SH-SY5Y (cell line): ENCODE measurements at regions not wholly inside any gene's neighbourhood (a gene's known extent, or its start where the extent isn't known, plus 50 kb on each side); places are given as distances from the start of the nearest gene placed in this dataset.

Experiments
- GATA2 ChIP-seq: IDR thresholded peaks from 2 replicates; pipeline ENCODE4 v1.6.1; 2011; ENCODE audit warnings: mild to moderate bottlenecking, low read depth, low read length
- GATA3 ChIP-seq: IDR thresholded peaks from 2 replicates; pipeline ENCODE4 v1.6.1; 2011; ENCODE audit warnings: low read depth, mild to moderate bottlenecking, low read length, moderate library complexity

GRCh38 chr2:128624956-128625355 lies 306.3 kb upstream of the HS6ST1 start:
- TF ChIP-seq GATA2, result no peak
- TF ChIP-seq GATA3, result no peak
